ENCODE measurements at regions not wholly inside any gene's neighbourhood (a gene's known extent, or its start where the extent isn't known, plus 50 kb on each side); places are given as distances from the start of the nearest gene placed in this dataset.
"Not testable (repeated sequence)": the region's sequence is repeated elsewhere in the genome, so short reads cannot be mapped to it uniquely, and the experiment has no call there.

DNA sequence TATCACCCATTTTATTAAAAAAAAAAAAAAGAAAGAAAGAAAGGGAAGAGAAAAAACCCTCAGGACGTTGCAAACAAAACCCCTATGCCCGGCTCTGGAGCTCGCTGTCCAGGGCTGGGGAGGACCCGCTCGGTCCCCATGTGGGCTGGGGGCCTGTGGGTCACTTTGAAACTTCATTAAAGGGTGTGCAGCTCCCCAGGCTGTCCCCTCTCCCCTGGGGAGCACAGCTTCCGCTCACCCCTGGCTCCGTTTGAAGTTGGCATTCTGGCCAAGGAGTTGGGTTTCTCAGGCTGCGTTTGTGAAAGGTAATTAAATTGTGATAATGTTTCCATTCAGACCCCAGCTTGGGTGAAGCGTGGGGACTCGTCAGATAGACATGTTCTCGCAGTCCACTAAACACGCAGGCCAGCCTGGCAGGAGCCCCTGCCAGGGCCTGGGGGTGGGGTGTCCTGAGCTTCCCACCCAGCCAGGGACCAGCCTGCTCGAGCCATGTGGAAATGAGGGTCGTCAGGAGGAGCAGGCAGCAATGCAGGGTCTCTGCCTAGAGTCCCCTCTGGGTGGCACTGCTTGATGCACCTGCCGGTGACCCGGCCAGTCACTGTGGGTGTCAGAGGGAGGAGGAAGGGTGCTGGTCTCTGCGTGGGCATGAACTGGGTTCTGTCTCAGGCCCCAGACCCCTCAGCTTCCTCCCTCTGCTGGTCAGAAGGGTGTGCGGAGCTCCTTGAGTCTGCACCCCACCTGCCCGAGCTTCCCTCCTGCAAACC lies 166.2 kb downstream of the INHBB start:
- no peaks in the 10 kb centered on the region for H3K79me2 ChIP-seq (ENCODE audit: insufficient read depth, low read length)
- no peaks in the 10 kb centered on the region for H3K9me3 ChIP-seq (ENCODE audit: insufficient read depth, low read length, severe bottlenecking)
- H3K4me3 ChIP-seq (ENCODE audit: low read depth in 1 of 2, low read length in 2 of 2): no peak overlapping the region
- H3K27ac ChIP-seq (ENCODE audit: low read length): no peak overlapping the region
- ATAC-seq (ENCODE audit: insufficient read depth, low read depth) (no peak), DNase-seq (no peak)
- H2AFZ ChIP-seq (ENCODE audit: low read depth, low read length): no peak overlapping the region
- no peak overlapping the region for H3K4me2 ChIP-seq (ENCODE audit: insufficient read depth, low read length)
- no peaks in the 10 kb centered on the region for H4K20me1 ChIP-seq (ENCODE audit: insufficient read depth, low read length)
- TF ChIP-seq CTCF (IDR thresholded peaks at IDR 0.05; ENCODE audit: borderline replicate concordance, extremely low read depth, low read length, poor library complexity, severe bottlenecking): peak; percentile 18
- TF ChIP-seq EZH2 (IDR thresholded peaks at IDR 0.05; ENCODE audit: borderline replicate concordance, low read depth, low read length, severe bottlenecking): no peak
- H3K36me3 ChIP-seq (ENCODE audit: insufficient read depth, low read length): no peaks in the 10 kb centered on the region
- no peaks in the 10 kb centered on the region for H3K4me1 ChIP-seq (ENCODE audit: insufficient read depth, low read length)
- no peak overlapping the region for H3K9ac ChIP-seq (ENCODE audit: low read depth, low read length)
- H3K27me3 ChIP-seq (ENCODE audit: insufficient read depth, low read length, poor library complexity): no peaks in the 10 kb centered on the region

- DNase-seq: no peak
- Histone ChIP-seq H3K79me2 (ENCODE audit: insufficient read depth, low read length) (no peaks in the 10 kb centered on the region), H3K27me3 (ENCODE audit: insufficient read depth, low read length, poor library complexity) (no peaks in the 10 kb centered on the region), H3K4me1 (ENCODE audit: insufficient read depth, low read length) (no peaks in the 10 kb centered on the region), H3K4me3 (ENCODE audit: low read depth in 1 of 2, low read length in 2 of 2) (no peak overlapping the region), H3K4me2 (ENCODE audit: insufficient read depth, low read length) (no peak overlapping the region), H3K9ac (ENCODE audit: low read depth, low read length) (no peak overlapping the region), H2AFZ (ENCODE audit: low read depth, low read length) (no peak overlapping the region), H3K9me3 (ENCODE audit: insufficient read depth, low read length, severe bottlenecking) (no peaks in the 10 kb centered on the region), H4K20me1 (ENCODE audit: insufficient read depth, low read length) (no peaks in the 10 kb centered on the region), H3K36me3 (ENCODE audit: insufficient read depth, low read length) (no peaks in the 10 kb centered on the region), H3K27ac (ENCODE audit: low read length) (no peak overlapping the region)
- no peak for ATAC-seq (ENCODE audit: insufficient read depth, low read depth)
- TF ChIP-seq EZH2 (IDR thresholded peaks at IDR 0.05; ENCODE audit: borderline replicate concordance, low read depth, low read length, severe bottlenecking) (no peak), CTCF (IDR thresholded peaks at IDR 0.05; ENCODE audit: borderline replicate concordance, extremely low read depth, low read length, poor library complexity, severe bottlenecking) (no peak)
These were observed 167.9 kb downstream of the INHBB start for GRCh38 chr2:120513776-120514357.

- ATAC-seq (ENCODE audit: insufficient read depth, low read depth) (no peak), DNase-seq (no peak)
- Histone ChIP-seq H3K27ac (ENCODE audit: low read length) (no peak overlapping the region), H4K20me1 (ENCODE audit: insufficient read depth, low read length) (no peaks in the 10 kb centered on the region), H3K9ac (ENCODE audit: low read depth, low read length) (no peak overlapping the region), H3K4me2 (ENCODE audit: insufficient read depth, low read length) (no peak overlapping the region), H3K79me2 (ENCODE audit: insufficient read depth, low read length) (no peaks in the 10 kb centered on the region), H3K36me3 (ENCODE audit: insufficient read depth, low read length) (no peaks in the 10 kb centered on the region), H3K9me3 (ENCODE audit: insufficient read depth, low read length, severe bottlenecking) (no peaks in the 10 kb centered on the region), H2AFZ (ENCODE audit: low read depth, low read length) (no peak overlapping the region), H3K4me3 (ENCODE audit: low read depth in 1 of 2, low read length in 2 of 2) (no peak overlapping the region), H3K4me1 (ENCODE audit: insufficient read depth, low read length) (no peaks in the 10 kb centered on the region), H3K27me3 (ENCODE audit: insufficient read depth, low read length, poor library complexity) (no peaks in the 10 kb centered on the region)
- TF ChIP-seq CTCF (IDR thresholded peaks at IDR 0.05; ENCODE audit: borderline replicate concordance, extremely low read depth, low read length, poor library complexity, severe bottlenecking): no peak
- TF ChIP-seq EZH2 (IDR thresholded peaks at IDR 0.05; ENCODE audit: borderline replicate concordance, low read depth, low read length, severe bottlenecking): no peak
These were observed 168.6 kb downstream of the INHBB start for GRCh38 chr2:120514521-120514920.

- not testable (repeated sequence) for H3K4me2 ChIP-seq (ENCODE audit: insufficient read depth, low read length)
These were observed 169.3 kb downstream of the INHBB start for GRCh38 chr2:120515066-120515758.

More at GRCh38 chr2:120515066-120515758, 169.3 kb downstream of the INHBB start:
- not testable (repeated sequence) for H4K20me1 ChIP-seq (ENCODE audit: insufficient read depth, low read length); ATAC-seq (ENCODE audit: insufficient read depth, low read depth); H3K4me1 ChIP-seq (ENCODE audit: insufficient read depth, low read length); H3K4me3 ChIP-seq (ENCODE audit: low read depth in 1 of 2, low read length in 2 of 2); H3K9ac ChIP-seq (ENCODE audit: low read depth, low read length); H3K9me3 ChIP-seq (ENCODE audit: insufficient read depth, low read length, severe bottlenecking); H3K79me2 ChIP-seq (ENCODE audit: insufficient read depth, low read length); H3K27ac ChIP-seq (ENCODE audit: low read length); H3K27me3 ChIP-seq (ENCODE audit: insufficient read depth, low read length, poor library complexity); H3K36me3 ChIP-seq (ENCODE audit: insufficient read depth, low read length); DNase-seq; H2AFZ ChIP-seq (ENCODE audit: low read depth, low read length)
